ES-I3 (cell line): ENCODE measurements at regions not wholly inside any gene's neighbourhood (a gene's known extent, or its start where the extent isn't known, plus 50 kb on each side); places are given as distances from the start of the nearest gene placed in this dataset.

ENCODE experiments used
- H3K36me3 ChIP-seq: 2 replicates; pipeline ENCODE4 v1.6.1; 2013; ENCODE audit warnings: mild to moderate bottlenecking, low read length, control low read depth, moderate library complexity; ENCODE audit not compliant: insufficient read depth
- H3K4me1 ChIP-seq: 2 replicates; pipeline ENCODE4 v1.6.1; 2013; ENCODE audit warnings: mild to moderate bottlenecking, control low read depth, low read length; ENCODE audit not compliant: insufficient read depth
- H3K9ac ChIP-seq: 2 replicates; pipeline ENCODE4 v1.6.1; 2013; ENCODE audit warnings: low read depth, mild to moderate bottlenecking, low read length, moderate library complexity
- H3K9me3 ChIP-seq: 2 replicates; pipeline ENCODE4 v1.6.1; 2013; ENCODE audit warnings: mild to moderate bottlenecking, low read length, moderate library complexity; ENCODE audit not compliant: control insufficient read depth, insufficient read depth

GRCh38 chr1:226481133-226481532 lies 67.4 kb upstream of the STUM start:
- peaks cover 4% of the 10 kb centered on the region; the same call in 1 of the 2 replicates for H3K4me1 ChIP-seq
- H3K36me3 ChIP-seq: no peaks in the 10 kb centered on the region; the same call in 1 of the 2 replicates
- H3K9ac ChIP-seq: no peak overlapping the region
- H3K9me3 ChIP-seq: no peaks in the 10 kb centered on the region

GRCh38 chr1:226482196-226482595 lies 66.4 kb upstream of the STUM start:
- Histone ChIP-seq H3K9me3 (no peaks in the 10 kb centered on the region), H3K36me3 (no peaks in the 10 kb centered on the region; the same call in 1 of the 2 replicates), H3K9ac (no peak overlapping the region), H3K4me1 (peaks cover 4% of the 10 kb centered on the region; the same call in 1 of the 2 replicates)

- Histone ChIP-seq H3K9ac (no peak overlapping the region), H3K4me1 (peaks cover 4% of the 10 kb centered on the region; the same call in 1 of the 2 replicates), H3K9me3 (no peaks in the 10 kb centered on the region), H3K36me3 (no peaks in the 10 kb centered on the region; the same call in 1 of the 2 replicates)
These were observed 65.4 kb upstream of the STUM start for GRCh38 chr1:226482975-226483700.

- H3K4me1 ChIP-seq: peaks cover 4% of the 10 kb centered on the region; the same call in 1 of the 2 replicates
- no peaks in the 10 kb centered on the region for H3K9me3 ChIP-seq
- no peaks in the 10 kb centered on the region; the same call in 1 of the 2 replicates for H3K36me3 ChIP-seq
- H3K9ac ChIP-seq: no peak overlapping the region
These were observed 63.4 kb upstream of the STUM start for GRCh38 chr1:226485192-226485591.

DNA sequence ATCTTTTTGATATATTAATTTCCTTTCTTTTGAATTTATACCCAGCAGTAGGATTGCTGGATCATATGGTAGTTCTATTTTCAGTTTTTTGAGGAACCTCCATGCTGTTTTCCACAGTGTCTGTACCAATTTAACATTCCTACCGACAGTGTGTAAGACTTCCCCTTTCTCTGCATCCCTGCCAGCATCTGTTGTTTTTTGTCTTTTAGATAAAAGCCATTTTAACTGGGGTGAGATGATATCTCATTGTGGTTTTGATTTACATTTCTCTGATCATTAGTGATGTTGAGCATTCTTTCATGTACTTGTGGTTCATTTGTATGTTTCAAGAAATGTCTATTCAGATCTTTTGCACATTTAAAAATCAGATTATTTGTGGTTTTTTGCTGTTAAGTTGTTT lies 62.4 kb upstream of the STUM start:
- peaks cover 4% of the 10 kb centered on the region; the same call in 1 of the 2 replicates for H3K4me1 ChIP-seq
- H3K36me3 ChIP-seq: no peaks in the 10 kb centered on the region; the same call in 1 of the 2 replicates
- no peaks in the 10 kb centered on the region for H3K9me3 ChIP-seq
- H3K9ac ChIP-seq: no peak overlapping the region

- Histone ChIP-seq H3K9me3 (no peaks in the 10 kb centered on the region), H3K9ac (no peak overlapping the region), H3K36me3 (no peaks in the 10 kb centered on the region; the same call in 1 of the 2 replicates), H3K4me1 (peaks cover 4% of the 10 kb centered on the region; the same call in 1 of the 2 replicates)
These were observed 60.6 kb upstream of the STUM start for GRCh38 chr1:226487921-226488320.

- no peaks in the 10 kb centered on the region for H3K36me3 ChIP-seq
- H3K9ac ChIP-seq: no peak overlapping the region
- peaks cover 4% of the 10 kb centered on the region; the same call in 1 of the 2 replicates for H3K4me1 ChIP-seq
These were observed 58.7 kb upstream of the STUM start for GRCh38 chr1:226489718-226490425.

DNA sequence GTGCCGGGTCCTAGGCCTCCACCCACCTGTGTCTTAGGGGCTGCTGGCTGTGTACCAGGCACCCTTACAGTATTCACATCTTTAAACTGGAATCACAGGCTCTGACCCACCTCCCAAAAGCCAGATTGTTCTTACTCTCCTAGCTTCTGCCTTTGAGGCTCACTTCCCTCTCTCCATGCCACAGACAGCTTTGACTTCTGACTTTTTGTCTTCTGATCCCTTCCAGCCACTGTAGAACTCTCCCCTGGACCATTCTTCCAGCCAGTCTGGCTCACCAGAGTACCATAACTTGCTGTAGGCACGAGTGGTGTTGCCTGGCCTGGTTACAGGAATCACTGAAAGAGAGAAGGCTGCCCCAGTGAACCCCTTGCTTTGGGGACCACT lies 58.1 kb upstream of the STUM start:
- no peaks in the 10 kb centered on the region for H3K9me3 ChIP-seq
- H3K4me1 ChIP-seq: no peaks in the 10 kb centered on the region
- no peaks in the 10 kb centered on the region for H3K36me3 ChIP-seq
- H3K9ac ChIP-seq: no peak overlapping the region

More at GRCh38 chr1:226489718-226490425, 58.7 kb upstream of the STUM start:
- no peaks in the 10 kb centered on the region for H3K9me3 ChIP-seq

DNA sequence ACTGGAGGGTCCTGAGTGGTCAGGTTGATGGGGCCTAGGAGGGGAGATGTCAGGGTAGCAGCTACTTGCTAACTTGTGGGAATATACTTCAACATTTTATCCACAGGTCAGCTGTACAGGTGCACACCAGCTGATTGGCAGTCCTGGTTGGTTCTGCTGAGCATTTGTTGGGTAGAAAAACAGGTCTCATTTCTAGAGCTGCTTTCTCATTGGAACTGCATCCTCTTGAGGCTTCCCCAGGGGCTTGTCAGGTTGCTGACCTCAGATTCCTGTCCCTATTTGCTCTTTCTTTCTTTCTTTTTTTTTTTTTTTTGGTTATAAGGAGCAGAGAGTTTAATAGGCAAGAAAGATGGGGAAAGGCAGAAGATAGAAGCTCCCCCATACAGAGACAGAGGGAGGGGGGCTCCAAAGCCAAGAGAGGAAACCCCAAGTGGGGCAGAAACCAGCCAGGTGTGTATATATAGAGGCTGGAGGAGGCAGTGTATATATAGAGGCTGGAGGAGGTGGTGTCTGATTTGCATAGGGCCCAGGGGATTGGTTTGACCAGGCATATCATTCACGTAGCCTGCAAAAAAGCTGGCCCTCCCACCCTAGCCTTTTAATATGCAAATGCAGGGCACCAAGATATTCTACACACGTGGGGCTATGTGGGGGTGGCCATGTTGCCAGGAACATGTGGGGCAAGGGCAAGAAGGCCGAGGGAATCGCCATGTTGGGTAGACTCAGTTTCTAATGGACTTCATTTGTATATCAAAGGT lies 57.3 kb upstream of the STUM start:
- 0 out of 2 replicates have a peak, but pooled peaks cover 3% of the 10 kb centered on the region for H3K4me1 ChIP-seq
- H3K36me3 ChIP-seq: no peaks in the 10 kb centered on the region
- H3K9ac ChIP-seq: peak overlapping the region; percentile 3; the same call in 1 of the 2 replicates
- H3K9me3 ChIP-seq: no peaks in the 10 kb centered on the region

GRCh38 chr1:226492426-226493137 lies 56.0 kb upstream of the STUM start:
- H3K9ac ChIP-seq: no peak overlapping the region
- no peaks in the 10 kb centered on the region for H3K36me3 ChIP-seq
- 0 out of 2 replicates have a peak, but pooled peaks cover 3% of the 10 kb centered on the region for H3K4me1 ChIP-seq
- H3K9me3 ChIP-seq: no peaks in the 10 kb centered on the region

DNA sequence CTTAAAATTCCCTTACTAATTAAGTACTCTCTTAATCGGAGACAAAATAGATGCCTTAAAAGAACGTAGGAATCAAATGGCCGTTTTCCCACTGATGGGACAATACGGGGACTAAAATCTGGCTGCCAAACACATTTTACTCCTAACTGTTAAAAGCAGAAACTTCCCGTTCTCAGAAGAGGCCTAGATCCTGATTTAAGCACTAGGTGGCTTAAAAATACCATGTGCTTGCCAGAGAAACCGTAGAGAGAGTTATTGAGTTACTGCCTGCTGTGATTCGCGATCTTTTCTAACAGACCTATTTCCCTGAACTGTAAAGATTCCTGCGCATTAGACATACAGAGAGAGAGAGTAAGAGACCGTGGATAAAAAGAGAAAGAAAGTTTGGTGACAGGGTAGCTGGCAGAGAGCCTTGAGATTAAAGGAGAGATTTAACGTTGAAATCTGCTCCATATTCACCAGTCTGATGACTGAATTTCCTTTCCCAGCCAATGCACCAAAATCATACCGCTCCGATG lies 54.4 kb upstream of the STUM start:
- H3K4me1 ChIP-seq: 0 out of 2 replicates have a peak, but pooled peaks cover 3% of the 10 kb centered on the region
- H3K9me3 ChIP-seq: no peaks in the 10 kb centered on the region
- no peaks in the 10 kb centered on the region for H3K36me3 ChIP-seq
- H3K9ac ChIP-seq: no peak overlapping the region

DNA sequence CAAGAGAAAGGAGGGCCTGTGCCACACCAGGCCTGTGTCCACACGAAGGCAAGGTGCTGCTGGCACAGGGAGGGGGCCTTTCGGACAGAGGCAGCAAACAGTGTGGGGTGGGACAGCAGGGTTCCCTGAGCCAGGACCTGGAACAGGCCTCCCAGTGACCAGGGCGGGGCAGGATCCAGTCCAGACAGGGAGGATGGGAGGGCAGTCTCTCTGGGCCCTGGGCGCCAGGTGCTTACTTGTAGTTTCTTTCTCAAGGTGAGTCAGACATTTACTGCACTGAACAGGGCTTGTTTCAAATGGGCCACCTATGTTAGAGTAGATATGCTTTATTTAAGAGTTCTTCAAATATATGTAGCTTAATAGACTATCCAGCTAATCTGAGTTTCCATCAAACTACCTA lies 52.8 kb upstream of the STUM start:
- no peaks in the 10 kb centered on the region for H3K9me3 ChIP-seq
- no peak overlapping the region for H3K9ac ChIP-seq
- H3K36me3 ChIP-seq: no peaks in the 10 kb centered on the region
- H3K4me1 ChIP-seq: 0 out of 2 replicates have a peak, but pooled peaks cover 3% of the 10 kb centered on the region

- H3K9ac ChIP-seq: no peak overlapping the region
- H3K4me1 ChIP-seq: 0 out of 2 replicates have a peak, but pooled peaks cover 3% of the 10 kb centered on the region
- H3K36me3 ChIP-seq: no peaks in the 10 kb centered on the region
- no peaks in the 10 kb centered on the region for H3K9me3 ChIP-seq
These were observed 52.0 kb upstream of the STUM start for GRCh38 chr1:226496453-226497015.
